Stimulated activated CD4-positive, alpha-beta T cell treated with anti-CD3 and anti-CD28 coated beads, Interleukin-1b, Interleukin-23, amount 100 ng/mL, for 24 hours (primary cell): ENCODE measurements at regions not wholly inside any gene's neighbourhood (a gene's known extent, or its start where the extent isn't known, plus 50 kb on each side); places are given as distances from the start of the nearest gene placed in this dataset.
"Not testable (repeated sequence)": the region's sequence is repeated elsewhere in the genome, so short reads cannot be mapped to it uniquely, and the experiment has no call there.

Experiments used
- DNase-seq, 4 experiments: peaks; one replicate each; pipeline ENCODE4 v3.0.0-alpha.2; 2020; ENCODE audit warnings: low read depth in 4 of 4, low spot score in 1 of 4

DNA sequence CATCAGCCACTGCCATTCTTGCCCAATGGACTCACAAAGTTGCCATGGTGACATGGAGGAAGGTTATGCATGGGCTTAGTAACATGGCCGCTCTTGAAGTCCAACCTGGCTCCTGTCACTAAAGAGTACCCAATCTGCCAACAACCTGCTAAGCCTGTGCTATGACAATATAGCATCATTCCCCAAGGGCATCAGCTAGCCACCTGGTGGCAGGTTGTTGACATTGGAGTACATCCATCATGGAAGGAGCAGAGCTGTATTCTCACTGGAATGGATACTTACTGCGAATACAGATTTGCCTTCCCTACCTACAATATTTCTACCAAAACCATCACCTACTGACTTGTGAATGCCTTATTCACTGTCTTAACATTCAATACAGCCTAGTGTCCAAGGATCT is 138.9 kb upstream of the RORA start:
- no peak for DNase-seq

DNA sequence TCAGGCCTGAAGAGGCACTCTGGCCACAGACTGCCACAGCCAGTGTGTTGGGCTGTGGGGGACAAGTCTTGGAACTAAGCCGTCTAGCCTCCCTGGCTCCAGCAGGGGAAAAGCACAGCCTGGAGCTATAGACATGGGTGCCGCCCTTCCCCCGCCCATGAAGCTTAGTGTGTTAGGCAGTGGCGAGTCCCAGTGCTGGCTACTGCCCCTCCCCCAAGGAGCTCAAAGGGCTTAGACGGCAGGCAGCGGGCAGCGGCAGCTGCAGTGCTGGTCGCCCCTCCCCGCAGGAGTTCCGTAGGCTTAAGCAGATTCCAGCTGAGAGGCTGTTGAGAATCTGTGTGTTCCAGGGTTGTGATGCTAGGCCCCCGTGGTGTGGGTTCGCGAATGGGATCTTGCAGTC is 135.8 kb upstream of the RORA start:
- no peak for DNase-seq

DNA sequence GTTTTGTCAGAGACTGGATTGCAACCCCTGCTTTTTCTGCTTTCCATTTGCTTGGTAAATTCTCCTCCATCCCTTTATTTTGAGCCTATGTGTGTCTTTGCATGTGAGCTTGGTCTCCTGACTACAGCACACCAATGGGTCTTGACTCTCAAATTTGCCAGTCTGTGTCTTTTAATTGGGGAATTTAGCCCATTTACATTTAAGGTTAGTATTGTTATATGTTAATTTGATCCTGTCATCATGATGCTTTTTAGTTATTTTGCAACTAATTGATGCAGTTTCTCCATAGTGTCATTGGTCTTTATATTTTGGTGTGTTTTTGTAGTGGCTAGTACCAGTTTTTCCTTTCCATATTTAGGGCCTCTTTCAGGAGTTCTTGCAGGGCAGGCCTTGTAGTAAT is 133.8 kb upstream of the RORA start:
- not testable (repeated sequence) for DNase-seq

DNA sequence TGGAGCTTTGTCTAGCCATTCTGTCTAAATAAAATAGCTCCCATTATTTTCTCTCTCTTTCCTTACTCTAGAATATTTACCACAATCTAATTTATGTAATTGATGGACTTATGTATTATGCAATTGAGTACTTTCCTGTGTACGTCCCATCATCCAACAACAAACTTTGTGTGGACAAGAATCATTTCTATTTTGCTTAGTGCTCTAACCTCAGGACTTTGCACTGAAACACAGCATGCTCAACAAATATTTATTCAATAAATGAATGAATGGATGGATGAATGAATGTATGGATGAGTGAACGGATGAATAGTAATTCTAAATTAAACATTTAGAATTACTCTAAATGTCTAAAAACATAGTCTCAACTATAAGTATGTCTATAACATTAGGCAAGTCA is 115.2 kb upstream of the RORA start:
- DNase-seq, result no peak

DNA sequence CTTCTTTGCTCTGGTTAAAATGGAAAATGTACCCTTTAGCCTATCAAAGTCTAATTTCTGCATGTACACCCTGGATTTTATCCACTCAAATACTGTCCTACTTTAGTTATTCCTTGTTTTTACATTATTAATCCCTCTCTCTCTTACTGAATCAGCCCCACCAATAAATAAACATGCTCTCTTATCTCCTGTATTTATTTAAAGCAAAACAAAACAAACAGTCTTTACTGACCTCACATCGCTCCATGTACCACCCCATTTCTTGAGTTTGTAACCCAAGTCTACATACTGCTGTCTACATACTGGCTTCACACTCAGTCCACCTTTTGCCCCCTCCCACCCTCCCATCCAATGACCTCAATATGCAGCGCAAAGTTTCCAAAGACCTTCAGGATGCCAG is 113.3 kb upstream of the RORA start:
- no peak for DNase-seq

DNA sequence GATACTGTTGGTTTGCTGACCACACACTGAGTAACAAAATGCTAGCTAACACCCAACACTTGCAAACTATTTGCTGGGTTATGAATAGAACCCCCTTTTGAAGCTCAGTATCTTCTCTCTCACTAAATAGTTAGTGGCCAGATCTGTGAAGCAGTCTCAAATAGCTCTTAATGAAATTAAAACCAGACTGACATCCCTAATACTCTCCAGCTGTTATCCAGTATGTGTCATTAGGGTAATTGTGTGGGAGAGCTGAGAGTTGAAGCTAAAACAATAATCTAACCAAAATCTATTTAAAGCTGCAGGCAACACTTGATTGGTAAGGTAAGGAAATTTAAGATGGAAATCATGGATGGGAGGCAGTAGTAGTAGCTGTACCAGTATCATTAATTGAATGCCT is 110.4 kb upstream of the RORA start:
- DNase-seq, result no peak

DNA sequence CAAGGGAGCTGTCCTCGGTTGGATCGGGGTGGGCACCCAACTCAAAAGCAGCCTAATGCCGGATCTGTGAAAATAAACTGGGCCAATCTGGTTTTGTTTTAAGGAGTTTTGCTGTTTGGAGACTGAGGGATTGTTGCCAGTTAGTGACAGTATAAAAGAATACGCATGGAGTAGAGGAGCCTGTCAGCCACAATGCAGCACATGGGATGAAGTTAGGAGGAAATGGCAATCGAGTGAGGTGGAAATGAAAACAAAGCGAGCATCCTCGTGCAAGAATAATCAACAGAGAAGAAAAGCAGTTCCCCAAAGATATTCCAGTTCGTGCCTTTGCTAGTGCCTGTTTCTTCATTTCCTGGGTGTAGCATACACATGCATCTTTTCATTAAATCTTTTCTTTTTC is 108.4 kb upstream of the RORA start:
- no peak for DNase-seq

DNA sequence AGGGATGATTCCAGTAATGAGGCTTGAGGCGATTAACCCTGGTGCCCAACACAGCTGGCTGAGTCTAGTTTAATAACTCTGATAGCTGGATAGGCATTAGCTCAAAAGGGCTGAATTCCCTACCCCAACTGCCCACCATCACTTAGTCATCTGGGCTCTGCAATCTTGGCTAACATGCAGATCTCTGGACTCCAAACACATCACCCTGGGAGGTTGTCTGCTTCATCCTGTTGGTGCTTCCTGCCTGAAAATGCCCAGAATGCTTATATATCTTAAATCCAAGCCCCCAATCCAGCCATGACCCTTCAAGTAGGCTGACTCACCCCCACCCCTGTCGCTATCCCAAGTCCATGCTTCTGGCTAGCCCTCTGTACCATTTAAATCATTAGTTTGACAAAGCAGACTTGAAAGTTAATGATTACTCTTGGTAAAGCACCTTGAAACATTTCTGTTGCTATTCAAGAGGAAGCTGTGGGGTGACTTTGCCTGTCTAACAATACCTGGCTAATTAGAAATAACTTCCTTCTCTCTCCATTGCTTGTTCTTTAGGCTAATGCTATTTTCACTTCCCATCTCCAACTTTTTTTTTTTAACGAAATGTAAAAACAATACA is 107.0 kb upstream of the RORA start:
- no peak for DNase-seq

DNA sequence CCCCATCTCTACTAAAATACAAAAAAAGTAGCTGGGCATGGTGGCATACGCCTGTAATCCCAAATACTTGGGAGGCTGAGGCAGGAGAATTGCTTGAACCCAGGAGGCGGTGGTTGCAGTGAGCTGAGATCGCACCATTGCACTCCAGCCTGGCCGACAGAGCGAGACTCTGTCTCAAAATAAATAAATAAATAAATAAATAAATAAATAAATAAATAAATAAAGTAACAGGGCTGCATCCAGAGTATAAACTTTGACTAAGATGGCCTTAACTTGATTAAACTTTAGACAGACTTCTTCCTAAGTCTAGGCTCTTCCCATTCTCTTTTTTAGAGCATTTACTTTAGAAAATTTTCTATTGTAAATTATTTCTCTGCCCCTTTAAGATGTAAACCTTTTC is 105.6 kb upstream of the RORA start:
- not testable (repeated sequence) for DNase-seq

DNA sequence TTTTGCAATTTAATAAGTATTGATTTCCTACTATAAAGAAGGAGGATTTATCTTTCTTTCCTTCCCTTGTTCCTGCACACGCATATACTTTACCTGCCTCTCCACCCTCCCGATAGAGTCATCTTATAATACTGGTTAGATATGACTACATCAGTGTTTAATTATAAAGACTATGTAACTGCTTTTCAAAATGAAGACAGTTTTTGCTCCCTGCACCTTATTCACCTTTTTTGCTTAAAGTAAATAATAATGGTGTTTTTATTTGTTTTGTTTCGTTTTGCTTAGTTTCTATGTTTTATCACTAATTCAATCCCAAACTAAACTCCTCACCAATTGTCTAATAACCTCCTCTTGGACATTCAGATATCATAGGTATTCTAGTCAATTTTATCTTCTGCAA is 101.9 kb upstream of the RORA start:
- DNase-seq, result no peak

DNA sequence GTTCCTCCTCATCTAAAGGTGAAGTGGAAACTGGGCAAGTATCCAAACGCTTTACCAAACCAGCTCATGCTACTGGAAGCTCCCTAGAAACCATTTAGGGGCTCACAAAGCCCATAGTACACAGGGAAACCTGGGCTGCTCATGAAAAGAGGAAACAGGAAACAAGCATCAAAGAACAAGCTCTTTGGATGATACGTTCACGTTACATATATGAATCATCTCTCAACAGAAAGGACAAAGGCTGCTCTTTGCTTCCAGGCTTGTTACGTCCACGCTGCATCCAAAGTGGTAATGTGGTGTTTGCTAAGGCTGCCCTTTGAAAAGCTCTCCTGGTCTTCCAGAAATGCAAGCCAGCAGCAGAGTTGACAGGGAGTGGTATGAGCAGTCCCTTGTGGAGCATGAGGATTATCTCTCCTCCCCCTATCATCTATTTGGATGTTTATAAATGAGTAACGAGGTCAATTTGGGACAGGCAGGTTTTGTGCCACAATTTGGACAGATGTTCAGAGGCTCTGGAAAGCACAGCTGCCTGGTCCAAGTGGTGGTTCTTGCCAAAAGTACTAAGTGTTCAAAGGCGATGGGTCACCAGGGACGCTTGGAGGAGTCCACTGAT is 98.0 kb upstream of the RORA start:
- DNase-seq, result no peak

DNA sequence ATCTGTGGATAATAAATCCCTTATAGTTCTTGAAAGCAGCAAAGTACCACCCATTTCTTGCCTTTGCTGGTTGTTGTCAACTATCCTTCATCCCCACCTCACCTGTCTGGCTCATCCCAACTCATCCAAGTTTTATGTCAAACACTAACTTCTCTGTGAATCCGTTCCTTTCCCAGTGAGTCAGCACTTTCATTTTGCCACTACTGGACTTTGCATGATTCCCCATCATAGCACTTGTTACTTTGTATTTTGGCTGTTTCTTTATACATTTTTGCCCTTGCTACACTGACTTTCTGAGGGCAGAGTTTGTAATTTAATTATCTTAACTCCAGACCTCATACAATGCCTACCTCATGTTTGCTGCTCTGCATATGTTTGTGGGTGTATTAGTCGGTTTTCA is 90.8 kb upstream of the RORA start:
- no peak for DNase-seq

DNA sequence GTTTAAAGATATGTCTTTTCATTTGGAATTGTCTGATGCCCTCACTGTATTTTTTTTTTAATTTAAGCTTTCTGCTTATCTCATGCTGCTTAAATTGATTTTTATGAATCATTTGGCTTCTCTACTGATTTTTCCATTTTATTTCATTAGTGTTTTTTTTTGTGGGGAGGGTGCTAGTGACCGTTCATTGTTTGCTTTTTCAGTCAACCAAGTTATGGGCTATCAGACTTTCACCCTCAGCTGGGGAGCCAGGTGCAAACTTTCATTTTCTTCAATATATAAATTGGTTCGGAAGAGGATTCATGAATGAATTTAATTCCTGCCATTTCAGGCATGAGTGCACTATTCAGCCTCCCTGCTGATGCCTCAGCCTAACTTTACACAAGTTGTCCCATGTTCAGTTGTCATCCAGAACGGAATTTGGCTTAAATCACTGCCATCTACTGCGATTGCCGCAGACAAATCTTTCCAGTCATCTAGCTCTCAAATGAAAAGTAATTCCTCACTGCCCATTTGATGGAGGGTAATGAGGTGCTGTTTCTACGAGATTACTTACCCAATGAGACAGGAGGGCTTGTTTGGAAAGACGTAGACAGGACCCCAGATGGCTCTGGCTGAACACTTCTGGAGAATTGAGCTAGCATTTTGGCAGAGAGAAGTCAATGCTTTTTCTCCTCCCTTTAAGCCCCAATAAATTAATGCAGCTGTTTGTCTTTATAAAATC is 89.9 kb upstream of the RORA start:
- DNase-seq, result no peak

DNA sequence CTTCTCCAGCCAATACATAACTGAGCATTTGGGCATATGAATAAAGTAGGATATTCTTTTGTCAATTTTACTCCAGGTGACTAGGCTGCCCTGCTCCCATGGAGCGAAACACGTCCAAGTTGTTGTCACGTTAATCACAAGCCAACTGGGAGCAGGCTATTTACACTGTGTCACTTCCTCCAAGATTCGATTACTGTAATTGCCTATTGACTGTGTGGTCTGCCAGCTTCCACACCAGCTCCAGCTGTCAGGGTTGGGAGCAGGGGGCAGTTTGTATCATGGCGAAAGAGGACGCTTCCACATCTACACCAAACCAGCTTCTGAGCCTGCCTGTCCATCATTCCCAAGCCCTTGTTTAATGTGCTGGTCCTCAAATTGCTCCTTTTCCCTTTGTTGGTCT is 89.2 kb upstream of the RORA start:
- no peak for DNase-seq

DNA sequence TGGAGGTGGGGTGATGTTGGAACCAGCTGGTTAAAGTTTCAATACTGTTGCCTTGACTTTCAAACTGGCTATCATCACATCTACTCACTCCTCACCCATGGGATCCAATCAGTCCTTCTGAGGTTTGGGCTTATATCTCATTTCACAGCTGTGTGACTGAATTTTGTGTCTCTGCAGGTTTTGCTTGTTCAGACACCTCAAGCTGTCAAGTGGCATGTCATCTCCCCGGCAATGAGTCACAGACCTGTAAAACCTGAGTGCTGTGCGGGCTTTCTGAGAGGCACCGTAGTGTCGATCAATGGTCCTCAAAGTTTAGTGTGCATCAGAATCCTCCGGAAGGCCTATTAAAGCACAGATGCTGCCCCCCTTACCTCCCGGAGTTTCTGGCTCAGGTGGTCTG is 86.4 kb upstream of the RORA start:
- DNase-seq, result no peak

DNA sequence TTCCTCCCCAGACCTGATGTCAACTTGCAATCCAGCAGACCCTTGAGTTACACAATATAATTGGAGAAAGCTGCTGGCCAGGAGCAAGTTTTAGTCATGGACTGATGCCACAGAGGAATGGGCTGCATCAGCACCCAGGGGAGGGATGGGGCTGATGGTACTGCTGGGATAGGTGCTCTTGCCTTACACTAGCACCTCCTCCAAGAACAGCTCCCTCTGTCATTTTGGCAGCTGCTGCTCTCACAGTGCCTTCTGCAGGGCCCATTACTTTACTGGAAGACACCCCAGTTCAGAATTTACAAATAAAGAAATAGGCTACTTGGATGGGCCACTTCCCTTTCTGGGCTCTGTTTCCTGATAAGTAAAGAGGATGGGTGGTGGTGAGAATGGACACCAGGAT is 85.3 kb upstream of the RORA start:
- DNase-seq, result no peak

DNA sequence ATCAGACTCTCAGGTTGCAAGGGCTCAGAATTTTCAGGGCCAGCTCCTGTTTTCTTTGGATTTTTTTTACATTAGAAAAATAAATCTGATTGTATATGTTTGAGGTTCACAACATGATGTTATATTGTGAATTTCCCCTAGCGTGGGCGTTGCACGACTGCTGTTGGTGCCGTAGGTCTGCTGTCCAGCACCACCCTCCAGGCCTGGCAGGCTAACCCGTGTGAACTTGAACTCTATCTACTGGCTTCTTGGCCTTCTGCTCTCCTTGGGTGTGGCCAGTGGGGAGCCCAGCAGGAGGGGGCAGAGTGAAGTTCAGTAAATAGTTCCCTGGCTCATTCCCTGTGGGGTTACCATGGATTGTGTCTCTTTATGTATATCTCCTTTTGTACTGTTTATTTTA is 80.5 kb upstream of the RORA start:
- DNase-seq, result no peak

DNA sequence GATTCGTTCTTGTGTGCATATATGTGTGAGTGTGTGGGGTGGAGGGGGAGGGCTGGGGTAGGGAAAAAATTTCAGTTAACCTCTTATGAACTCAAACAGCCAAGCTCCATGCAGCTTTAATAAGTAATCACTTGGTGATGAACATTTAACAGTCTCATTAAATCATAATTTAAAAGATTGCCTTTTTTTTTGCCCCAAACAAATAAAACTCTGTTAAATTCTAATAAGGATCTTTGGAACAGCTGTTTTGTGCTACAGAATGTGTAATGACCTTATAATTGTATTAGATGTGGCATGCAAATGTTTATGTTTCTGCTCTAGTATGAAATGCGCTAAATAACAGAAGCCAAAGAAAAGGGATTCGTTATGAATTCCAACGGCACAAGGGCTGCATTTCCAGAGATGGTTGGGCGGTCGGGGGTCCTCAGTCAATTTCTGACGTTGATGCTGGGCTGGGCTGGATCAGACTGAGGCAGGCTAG is 80.0 kb upstream of the RORA start:
- DNase-seq, result no peak

DNA sequence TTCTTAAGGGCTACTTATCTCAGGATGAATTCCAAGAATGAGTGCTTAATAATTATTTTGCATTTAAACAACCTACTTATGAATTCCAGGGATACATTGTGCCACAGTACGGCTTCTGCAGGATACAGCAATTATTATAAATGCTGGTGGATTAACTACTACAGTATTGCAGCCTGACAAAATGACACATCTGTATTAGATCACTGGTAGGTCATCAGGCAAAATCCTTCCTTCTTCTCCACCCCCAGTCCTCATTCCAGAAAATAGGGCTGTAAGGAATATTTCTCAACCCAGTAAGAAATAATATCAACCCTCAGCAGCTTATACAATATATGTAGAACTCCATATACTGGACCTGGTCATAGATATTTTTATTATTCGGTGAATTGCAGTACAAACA is 79.3 kb upstream of the RORA start:
- DNase-seq, result no peak

DNA sequence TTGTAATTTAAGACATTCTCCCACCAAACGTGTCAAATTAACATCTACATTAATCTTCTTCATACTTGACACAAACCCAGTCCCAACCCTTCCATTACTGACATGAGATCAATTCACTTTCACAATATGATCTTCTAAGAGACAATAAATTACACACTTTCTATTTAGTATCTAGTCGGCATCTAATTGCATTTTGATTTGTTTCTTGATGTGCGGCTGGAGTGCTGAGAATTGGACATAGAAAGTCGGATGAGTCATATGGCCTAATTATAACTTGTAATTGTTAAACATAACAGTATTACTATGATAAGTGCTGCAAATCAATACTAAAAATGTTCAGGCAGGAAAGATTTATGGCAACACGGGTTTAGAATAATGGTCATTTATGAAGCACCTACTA is 78.4 kb upstream of the RORA start:
- no peak for DNase-seq

DNA sequence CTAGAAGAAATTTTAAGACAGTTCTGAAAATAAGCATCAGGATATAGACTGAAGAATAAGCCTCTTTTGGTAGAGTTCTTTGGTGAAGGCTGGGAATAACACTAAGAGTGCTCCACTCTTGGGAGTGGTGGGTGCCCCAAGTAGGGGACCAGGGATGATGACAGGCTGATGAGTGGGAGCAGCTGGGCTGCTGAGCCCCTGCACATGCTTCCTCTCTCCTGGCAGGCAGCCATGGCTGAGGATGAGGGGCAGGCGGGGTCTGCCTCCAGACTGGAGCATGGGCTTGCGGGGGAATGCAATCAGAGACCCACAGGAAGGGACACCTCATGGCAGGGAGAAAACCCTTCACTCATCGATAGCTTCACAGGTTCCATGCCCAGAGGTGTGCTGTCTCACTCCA is 72.6 kb upstream of the RORA start:
- no peak for DNase-seq

DNA sequence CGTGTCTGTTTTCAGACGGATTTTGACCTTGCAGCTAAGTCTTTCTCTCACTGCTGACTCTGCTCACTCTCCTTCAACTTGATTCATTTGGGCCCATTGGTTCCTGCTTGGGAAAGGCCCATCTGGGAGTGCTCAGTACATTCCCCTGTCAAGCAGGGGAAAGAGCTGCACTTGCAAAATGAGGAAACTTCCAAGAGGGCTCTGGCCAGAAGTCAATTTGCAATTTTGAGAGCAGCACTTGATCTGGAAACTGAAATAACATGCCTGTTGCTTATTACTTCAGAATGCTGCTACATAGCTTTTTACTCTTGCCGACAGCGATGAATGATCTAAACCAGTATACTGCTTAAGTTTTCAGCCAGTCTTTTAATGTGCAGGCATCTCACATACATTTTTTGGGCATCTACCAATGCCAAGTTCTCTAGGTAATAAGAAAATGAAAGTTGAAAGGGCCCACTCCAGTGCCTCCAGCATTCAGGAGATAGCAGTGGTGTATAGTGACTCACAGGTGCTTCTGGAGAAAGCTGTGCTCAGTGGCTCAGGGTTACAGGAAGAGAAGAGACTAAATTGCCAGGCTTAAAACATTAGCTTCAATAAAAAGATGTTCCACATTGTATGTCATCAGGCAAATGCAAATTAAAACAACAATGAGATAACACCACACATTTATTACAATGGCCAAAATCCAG is 70.1 kb upstream of the RORA start:
- DNase-seq, result no peak
